ENCODE measurements at regions not wholly inside any gene's neighbourhood (a gene's known extent, or its start where the extent isn't known, plus 50 kb on each side); places are given as distances from the start of the nearest gene placed in this dataset.
A peak's percentile ranks its signal among the peaks of the same experiment; 100 is the strongest.

DNA sequence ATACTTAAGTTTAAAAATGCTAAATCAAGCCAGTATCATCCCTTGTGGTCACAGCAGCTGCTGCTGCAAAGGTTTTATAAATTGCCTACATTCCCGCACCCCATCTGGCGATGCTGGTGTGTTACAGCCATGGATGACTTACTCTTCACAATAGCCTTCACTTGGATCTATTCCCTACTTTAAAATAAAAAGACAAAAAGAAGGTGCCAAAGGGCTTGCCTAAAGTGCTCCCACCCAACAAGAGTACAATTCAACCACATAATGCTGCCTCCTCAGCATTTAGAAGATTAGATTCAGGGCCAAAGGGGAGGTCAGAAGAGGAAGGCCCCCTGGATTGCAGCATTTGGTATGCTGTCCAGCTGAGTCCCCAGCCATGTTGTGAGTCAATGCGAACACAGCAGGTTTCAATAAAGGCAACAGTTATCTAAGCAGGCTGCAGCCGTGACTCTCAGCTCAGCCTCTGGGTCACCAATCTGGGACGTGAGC, 176.1 kb downstream of the DAD1 start:
- DNase-seq: peak; percentile 88 to 95

- DNase-seq: no peak
Measured at GRCh38 chr14:22411398-22412055, 177.5 kb downstream of the DAD1 start.

DNA sequence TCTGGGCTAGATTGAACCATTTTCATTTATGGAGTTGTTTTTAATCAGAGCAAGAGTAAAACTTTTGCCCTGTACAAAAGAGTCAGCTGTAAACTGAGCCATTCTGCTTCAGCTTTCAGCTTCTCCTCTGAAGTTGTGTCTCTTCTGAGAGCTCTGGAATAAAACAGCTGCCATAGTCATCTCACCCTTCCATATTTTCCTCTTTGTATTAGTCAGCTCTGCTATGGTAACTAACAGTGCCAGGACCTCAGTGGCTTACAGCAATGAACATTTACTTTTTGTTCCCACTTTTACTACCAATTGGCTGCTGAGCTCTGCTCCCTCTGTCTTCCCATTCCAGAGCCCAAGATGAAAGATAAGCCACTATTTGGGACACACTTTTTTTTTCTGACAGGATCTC, 178.5 kb downstream of the DAD1 start:
- no peak for DNase-seq

GRCh38 chr14:22409006-22409405, 180.0 kb downstream of the DAD1 start:
- no peak for DNase-seq

DNA sequence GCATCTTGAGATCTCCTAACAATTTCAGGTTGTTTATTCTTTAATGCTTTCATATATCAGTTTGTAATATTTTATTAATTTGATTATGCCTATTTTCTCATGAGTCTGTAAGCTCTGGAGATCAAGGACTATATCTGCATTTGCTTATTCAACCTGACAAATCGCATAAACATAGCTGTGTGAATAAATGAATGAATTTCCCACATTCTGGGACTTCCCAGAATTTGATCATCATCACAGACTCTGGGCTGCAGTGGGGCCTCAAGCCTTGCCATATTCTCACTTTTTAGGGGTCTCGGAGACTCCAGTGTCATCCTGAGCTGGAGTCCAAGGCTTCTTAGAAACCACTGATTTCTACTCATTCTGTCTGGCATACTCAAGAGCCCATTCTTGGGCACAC, 180.5 kb downstream of the DAD1 start:
- no peak for DNase-seq

DNA sequence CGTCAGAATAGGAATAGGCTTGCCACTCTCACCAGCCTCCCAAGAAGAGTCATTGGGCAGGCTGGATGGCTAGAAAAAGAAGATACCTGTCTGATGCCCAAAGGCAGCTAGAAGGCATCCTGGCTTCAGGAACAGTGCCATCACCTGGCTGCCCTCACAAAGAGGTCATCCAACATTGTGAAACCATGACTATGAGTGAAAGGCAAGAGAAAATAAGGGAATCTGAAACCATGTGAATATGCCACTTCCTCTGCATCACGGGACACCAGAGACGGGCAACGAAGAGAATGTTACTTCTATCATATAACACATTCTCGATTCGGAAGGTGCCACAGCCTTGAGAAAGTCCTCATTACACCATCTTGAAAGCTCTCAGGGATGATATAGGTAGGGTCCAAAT, 182.0 kb downstream of the DAD1 start:
- DNase-seq: no peak

DNA sequence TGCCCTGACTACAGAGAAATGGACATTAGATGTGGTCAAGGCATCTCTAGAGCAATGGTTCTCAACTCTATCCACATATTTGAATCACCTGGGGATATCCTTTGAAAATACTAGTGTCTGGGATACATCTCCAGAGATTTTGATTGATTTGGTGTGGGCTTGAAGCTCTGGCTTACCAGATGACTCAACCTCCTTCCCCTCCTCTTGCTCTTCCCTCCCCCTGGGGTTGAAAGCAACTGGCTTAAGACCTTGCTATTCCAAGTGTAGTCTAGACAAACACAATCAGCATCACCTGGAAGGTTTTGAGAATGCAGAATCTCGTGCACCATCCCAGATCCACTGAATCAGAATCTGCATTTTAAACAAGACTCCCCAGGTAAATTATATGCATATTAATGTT, 183.8 kb downstream of the DAD1 start:
- no peak for DNase-seq

- DNase-seq: no peak
Measured at GRCh38 chr14:22403296-22403695, 185.7 kb downstream of the DAD1 start.

DNA sequence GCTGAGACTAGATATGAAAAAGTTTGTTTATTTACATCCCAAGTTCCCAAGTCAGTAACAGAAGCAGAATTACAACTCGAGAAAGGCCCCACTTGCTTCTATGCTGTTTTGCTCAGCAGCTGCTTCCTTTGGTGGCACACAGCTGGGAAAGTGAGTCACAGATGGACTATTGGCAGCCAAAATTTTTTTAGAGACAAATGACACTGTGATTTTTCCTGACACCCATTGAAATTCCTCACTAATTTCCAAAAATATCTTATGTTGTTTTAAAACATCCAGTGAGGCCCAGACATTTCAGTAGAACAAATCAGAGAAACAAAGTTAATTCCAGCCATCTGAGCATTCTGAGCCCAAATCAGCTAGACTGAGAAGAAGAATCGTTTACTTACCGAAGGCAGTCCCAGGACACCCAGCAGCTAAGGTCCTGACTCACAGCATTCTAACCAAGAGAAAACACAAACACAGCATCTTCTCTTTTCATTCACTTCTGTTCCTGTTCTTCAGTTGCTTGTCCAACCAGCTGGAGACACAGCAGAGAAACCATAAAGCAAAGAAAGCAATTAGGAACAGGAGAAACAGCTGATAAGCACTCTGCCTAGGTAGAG, 188.3 kb downstream of the DAD1 start:
- no peak for DNase-seq

DNA sequence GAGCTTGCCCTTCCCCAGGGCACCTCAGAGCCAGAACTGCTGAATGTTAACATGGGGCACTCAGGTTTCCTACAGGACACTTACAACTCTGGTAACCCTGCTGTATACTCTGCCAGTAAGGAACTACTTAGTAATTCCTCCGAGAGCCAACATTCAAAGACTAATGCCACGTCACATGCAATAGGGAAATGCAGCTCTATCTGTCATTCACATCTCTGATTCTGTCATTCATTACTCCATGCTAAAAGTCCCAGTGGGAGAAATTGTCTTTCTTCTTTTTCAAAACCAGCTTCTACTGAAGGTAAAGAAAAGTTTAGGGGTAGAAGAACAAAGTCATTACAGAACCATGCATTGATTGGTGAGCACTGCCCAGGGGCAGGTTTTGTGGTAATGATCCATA, 189.2 kb downstream of the DAD1 start:
- no peak for DNase-seq

DNA sequence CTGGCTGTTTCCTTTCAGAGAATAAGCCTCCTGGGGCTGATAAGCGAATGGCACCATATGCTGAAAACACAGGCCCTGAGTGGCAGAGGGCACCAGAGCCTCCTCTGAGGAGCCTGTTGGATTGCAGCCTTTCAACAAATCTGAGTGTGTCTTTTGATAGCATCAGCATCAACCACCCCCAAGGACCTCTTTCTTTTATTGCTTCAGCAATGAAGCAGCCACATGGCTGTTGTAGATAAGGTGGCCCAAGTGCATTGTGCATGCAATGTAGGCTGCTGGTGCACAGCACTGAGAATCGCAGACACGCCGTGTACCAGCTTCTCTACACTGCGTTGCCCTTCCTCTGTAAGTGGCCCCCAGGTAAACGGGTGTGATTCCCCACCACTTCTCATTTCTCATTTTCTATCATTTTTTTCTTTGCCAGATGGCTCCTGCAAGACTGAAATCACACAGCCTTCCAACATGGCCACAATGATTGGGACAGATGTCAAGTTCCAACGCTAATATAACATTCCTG, 191.7 kb downstream of the DAD1 start:
- peak; percentile 24 to 43 for DNase-seq

DNA sequence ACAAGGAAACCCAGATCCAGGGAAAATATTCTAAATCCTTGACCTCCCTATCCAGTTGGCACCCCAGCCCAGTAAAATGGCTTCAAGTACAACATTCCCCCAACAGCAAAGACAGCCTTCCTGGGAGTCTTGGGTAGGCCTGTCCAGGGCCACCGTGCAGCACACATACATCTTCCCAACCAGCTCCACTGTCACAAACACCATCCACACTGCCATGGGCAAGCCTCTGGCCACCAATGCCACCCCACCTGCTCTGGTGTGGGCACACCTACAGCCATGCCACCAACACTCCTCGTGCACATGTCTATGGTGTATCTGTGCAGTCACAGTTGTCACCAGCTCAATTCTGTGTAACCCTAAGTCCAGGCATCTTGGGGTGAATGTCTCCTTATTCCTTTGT, 193.2 kb downstream of the DAD1 start:
- no peak for DNase-seq

DNA sequence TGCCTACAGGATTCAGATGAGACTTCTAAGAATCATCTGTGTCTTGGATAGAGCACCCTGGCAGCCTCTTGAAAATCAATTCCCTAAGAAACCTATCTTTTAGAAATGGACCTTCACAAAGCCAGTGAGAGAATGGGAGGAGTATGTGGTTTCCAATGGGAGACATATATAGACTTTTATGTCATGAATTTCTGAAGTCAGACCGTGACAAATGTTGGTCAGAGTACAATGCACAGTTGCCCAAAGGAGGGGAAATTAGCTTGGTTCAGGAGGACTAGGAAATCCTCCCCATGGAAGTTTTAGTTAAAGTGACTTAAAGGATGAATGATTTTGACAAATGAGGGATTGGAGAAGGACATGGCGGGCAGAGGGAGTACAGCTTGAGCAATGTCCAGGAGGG, 194.4 kb downstream of the DAD1 start:
- no peak for DNase-seq

DNA sequence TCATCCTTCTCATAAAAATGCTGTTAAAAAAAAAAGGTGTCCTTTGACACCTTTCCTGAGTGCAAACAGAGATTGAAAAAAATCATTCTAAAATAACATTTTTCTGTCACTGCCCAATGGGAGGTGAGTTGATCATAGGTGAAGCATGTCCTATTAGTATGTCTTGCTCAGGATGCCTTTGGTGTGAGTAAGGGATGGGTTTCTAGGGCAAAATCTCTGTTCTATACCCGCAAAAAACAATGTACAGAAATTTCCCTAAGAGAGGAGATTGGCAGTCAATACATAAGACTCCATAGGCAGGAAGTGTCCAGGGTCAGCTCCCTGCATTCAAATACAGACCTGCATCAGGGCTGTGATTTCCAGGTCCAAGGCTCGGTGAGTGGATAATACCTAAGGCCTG, 195.2 kb downstream of the DAD1 start:
- no peak for DNase-seq

DNA sequence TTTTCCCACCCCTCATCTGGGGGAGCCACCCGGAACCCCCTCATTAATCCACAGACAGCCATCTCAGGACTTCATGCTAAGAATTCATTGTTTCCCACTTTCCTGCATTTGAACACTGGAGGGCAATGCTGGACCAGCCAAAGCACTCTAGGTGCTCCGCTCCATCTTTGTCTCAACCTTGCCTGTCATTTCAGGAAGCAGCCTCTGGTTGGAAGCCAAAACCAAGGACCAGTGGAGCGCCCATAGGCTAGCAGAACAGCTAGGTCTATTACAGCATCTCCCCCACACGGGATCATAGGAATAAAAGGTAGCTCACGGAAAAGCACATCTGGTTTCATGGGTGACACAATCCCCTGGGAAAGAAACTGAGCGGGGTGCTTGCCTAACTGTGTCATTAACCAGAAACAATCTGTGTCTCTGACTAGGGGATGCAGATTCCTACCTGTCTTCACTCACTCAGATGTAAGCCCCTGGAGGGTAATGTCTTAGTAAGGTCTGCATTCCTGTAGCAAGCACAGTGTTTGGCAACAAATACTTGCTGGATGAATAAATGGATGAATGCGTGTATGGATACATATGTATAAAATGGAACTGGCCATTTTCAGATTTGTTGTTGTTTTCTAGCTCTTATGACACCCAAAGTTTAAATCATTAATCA, 197.0 kb downstream of the DAD1 start:
- peak; percentile 78 to 95 for DNase-seq

GRCh38 chr14:22390824-22391461, 198.1 kb downstream of the DAD1 start:
- DNase-seq: no peak

GRCh38 chr14:22390195-22390594, 198.8 kb downstream of the DAD1 start:
- no peak for DNase-seq

- no peak for DNase-seq
Measured at GRCh38 chr14:22388669-22389595, 200.1 kb downstream of the DAD1 start.

- DNase-seq: no peak
Measured at GRCh38 chr14:22387776-22388241, 201.2 kb downstream of the DAD1 start.

DNA sequence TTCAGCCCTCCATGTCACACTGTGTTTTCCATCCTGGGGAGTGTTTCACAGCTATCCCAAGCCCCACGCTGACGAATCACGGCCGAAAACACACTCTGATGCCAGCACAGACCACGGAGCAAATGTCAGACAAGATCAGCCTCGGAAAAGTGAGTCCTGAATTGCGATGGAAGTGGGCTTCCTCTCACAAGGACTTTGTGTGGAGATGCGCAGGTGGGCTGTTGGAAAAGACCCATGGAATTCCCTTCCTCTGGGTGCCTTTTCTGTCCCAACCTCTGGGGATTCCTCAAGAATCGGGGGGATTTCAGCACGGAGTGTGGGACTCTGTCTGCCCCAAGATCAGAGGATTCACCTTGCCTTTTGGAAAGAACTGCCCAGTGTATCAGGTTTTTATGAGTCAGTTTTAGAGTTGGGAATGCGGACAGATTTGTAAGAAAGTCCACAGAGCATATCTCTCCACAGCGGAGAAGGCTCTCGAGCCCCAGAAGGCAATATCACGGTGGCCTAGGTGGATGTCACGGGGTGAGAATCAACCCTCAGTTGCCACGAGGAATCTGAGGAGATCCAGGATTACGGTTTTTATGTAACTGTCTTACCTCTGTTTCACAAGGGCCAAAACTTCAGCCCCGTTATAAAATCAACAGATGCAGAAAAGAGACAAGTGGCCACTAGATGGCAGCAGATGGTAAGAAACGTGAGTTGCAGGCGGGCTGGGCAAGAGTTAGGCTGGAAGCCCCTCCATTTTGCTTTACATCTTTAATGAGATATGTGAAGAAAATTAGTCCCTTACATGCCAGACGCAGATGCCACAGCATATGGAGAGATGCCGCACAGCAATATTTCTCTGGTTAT, 201.9 kb downstream of the DAD1 start:
- peak; percentile 92 to 96 for DNase-seq

- no peak for DNase-seq
Measured at GRCh38 chr14:22384974-22385526, 204.0 kb downstream of the DAD1 start.

All from NCI-H524 (cell line).